ENCODE measurements at regions not wholly inside any gene's neighbourhood (a gene's known extent, or its start where the extent isn't known, plus 50 kb on each side); places are given as distances from the start of the nearest gene placed in this dataset.

- Histone ChIP-seq H3K36me3 (no peaks in the 10 kb centered on the region), H3K27ac (no peak overlapping the region), H3K9me3 (no peaks in the 10 kb centered on the region), H3K4me1 (ENCODE audit: insufficient read depth) (no peaks in the 10 kb centered on the region), H3K4me3 (no peak overlapping the region), H3K27me3 (no peaks in the 10 kb centered on the region)
- intact Hi-C loops (cut with DNase I), result no loop called here
- 81 to 90% (median 83%) methylated on average over 2 of the region's 2 CpGs for WGBS, 3 donors
- TF ChIP-seq CTCF (IDR thresholded peaks at IDR 0.05) (no peak), POLR2A (IDR thresholded peaks at IDR 0.05) (no peak), EP300 (IDR thresholded peaks at IDR 0.05) (no peak)
- no peak for DNase-seq
Measured at GRCh38 chr1:204797401-204797800, 73.3 kb upstream of the NFASC start.

- Histone ChIP-seq H3K27ac (no peak overlapping the region), H3K27me3 (no peaks in the 10 kb centered on the region), H3K4me3 (no peak overlapping the region), H3K4me1 (ENCODE audit: insufficient read depth) (no peaks in the 10 kb centered on the region), H3K36me3 (no peaks in the 10 kb centered on the region), H3K9me3 (no peaks in the 10 kb centered on the region)
- intact Hi-C loops (cut with DNase I), result loop anchor here in 2 of 4 donors (10.0 kb wide), 3 partner anchors 145 to 355 kb away; no protein-coding TSS in a partner anchor
- TF ChIP-seq EP300 (IDR thresholded peaks at IDR 0.05) (no peak), POLR2A (IDR thresholded peaks at IDR 0.05) (no peak), CTCF (IDR thresholded peaks at IDR 0.05) (no peak)
- WGBS, 3 donors, result 49 to 55% (median 51%) methylated on average over 2 of the region's 2 CpGs
- DNase-seq, result no peak
Measured at GRCh38 chr1:204799630-204800029, 71.0 kb upstream of the NFASC start.

GRCh38 chr1:204801211-204801610 lies 69.5 kb upstream of the NFASC start:
- intact Hi-C loops (cut with DNase I), result loop anchor here in 2 of 4 donors (10.0 kb wide), 3 partner anchors 144 to 356 kb away; no protein-coding TSS in a partner anchor
- Histone ChIP-seq H3K9me3 (no peaks in the 10 kb centered on the region), H3K27ac (no peak overlapping the region), H3K4me1 (ENCODE audit: insufficient read depth) (no peaks in the 10 kb centered on the region), H3K36me3 (no peaks in the 10 kb centered on the region), H3K4me3 (no peak overlapping the region), H3K27me3 (no peaks in the 10 kb centered on the region)
- TF ChIP-seq CTCF (IDR thresholded peaks at IDR 0.05) (no peak), EP300 (IDR thresholded peaks at IDR 0.05) (no peak), POLR2A (IDR thresholded peaks at IDR 0.05) (no peak)
- DNase-seq, result no peak
- 0 to 78% (median 39%) methylated on average over 1 of the region's 1 CpG for WGBS, 3 donors

- Histone ChIP-seq H3K4me1 (ENCODE audit: insufficient read depth) (peaks cover 1% of the 10 kb centered on the region), H3K4me3 (no peak overlapping the region), H3K36me3 (no peaks in the 10 kb centered on the region), H3K27ac (no peak overlapping the region), H3K9me3 (no peaks in the 10 kb centered on the region), H3K27me3 (no peaks in the 10 kb centered on the region)
- DNase-seq, result no peak
- WGBS, 3 donors, result 83 to 89% (median 84%) methylated on average over 9 of the region's 9 CpGs
- TF ChIP-seq POLR2A (IDR thresholded peaks at IDR 0.05) (no peak), CTCF (IDR thresholded peaks at IDR 0.05) (no peak), EP300 (IDR thresholded peaks at IDR 0.05) (no peak)
- intact Hi-C loops (cut with DNase I), result loop anchor here in 2 of 4 donors (10.0 kb wide), 3 partner anchors 142 to 358 kb away; no protein-coding TSS in a partner anchor
Measured at GRCh38 chr1:204802401-204803175, 68.1 kb upstream of the NFASC start.

Measured in ovary (tissue), 7 donors.